GM21526 (cell line): ENCODE measurements at regions not wholly inside any gene's neighbourhood (a gene's known extent, or its start where the extent isn't known, plus 50 kb on each side); places are given as distances from the start of the nearest gene placed in this dataset.

Experiments used
- ATAC-seq: cut with Tn5 transposase; IDR thresholded peaks from one replicate; pipeline ENCODE4 v1.9.1; 2021; ENCODE audit warnings: moderate library complexity; ENCODE audit not compliant: unreplicated experiment, low FRiP score

DNA sequence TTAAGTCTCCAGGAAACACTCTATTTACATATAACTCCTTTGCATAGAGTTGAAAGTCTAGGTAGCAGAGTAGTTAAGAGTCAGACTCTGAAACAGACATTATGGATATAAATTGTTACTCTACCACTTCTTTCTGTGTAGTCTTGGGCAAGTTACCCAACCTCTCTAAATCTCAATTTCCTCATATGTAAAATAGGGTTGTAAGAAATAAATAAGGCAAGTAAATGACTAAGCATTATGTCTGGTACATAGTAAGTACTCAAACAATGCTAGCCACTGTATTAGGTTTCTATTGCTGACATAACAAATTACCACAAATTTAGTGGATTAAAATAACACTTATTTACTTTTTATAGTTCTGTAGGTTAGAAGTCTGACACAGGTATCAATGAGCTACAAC, 394.1 kb downstream of the PRDM5 start:
- no peak for ATAC-seq

DNA sequence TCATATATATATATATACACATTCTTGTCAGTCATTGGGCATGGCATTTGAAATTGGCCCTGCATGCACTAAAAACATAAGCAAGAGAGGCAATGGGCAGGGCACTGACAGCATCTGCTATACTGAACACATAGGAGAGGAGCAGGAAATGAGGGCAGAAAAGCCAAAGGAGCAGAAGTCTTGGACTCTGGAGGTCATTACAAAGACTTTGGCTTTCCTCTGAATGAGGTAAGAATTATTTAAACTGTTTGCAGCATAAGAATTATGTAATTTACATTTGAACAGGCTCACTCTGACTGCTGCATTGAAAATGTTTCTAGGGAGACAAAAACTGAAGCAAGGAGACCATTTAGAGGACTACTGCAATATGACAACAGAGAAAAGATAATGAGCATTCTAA, 396.5 kb downstream of the PRDM5 start:
- ATAC-seq, result no peak

DNA sequence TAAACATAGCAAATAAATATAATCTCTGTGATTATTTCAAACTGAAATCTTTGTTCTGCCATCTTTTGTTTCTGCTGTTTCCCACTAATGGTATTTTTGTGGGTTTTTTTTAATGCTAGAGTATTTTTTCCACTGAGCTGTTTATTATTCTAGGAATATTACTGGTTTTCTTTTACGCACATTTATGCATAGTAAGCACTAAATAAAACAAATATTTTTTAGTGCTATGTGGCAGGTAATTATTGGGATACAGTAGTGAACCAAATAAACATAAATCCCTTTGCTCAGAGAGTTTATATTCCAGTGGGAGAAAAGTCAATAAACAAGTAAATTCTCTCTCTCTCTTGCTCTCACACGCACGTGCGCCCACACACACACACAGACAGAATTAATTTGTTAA, 397.4 kb downstream of the PRDM5 start:
- ATAC-seq, result no peak

DNA sequence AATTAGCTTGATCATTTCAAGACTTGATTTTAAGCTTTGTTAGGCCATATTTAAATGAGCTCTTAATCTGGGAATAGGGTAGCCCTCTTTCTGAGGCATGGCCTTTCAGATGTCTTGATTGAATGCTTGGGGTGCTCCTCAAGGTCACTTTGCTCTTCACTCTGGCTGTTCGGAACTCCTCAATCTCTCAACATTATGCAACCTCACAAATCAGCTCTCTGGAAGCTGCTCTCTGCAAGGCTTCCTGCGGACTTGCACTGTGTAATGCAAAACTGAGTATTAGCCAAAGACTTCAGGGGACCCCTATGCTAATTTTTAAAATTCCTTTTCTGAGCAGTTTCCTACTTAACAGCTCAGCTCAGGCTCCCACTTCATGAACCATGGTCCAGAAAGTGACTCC, 398.3 kb downstream of the PRDM5 start:
- no peak for ATAC-seq

DNA sequence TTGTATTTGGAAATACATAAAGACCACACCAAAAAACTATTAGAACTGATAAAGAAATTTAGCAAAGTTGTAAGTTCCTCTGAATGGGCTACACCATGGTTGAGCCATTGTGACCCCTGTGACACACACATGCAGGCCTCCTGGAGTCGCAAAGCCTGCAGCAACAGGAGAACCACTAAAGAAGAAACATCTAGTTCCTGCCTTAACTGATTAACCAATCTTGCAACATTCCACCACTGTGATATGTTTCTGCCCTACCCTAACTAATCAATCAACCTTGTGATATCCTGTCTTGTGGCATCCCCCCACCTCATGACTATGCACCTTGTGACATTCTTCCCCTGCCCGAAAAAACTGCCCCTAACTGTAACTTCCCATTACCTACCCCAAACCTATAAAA, 401.8 kb downstream of the PRDM5 start:
- no peak for ATAC-seq

DNA sequence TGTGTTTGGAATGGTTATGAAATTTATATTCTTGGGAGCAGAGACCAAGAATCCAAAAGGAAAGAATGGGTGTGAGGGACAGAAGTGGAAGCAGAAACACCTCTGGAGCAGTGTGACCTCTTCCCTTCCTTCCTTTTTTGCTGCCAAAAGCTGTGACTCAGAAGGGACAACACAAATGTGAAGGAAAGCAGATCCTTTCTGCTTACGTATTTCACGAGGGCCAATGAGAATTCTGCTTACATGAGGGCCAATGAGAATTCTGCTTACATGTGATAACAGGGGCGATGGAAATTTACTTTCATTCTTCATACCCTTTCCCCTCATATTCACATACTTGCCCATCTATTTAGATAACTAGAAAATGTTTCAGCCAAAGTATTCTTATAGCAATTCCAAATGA, 404.6 kb downstream of the PRDM5 start:
- ATAC-seq, result peak; percentile 65

DNA sequence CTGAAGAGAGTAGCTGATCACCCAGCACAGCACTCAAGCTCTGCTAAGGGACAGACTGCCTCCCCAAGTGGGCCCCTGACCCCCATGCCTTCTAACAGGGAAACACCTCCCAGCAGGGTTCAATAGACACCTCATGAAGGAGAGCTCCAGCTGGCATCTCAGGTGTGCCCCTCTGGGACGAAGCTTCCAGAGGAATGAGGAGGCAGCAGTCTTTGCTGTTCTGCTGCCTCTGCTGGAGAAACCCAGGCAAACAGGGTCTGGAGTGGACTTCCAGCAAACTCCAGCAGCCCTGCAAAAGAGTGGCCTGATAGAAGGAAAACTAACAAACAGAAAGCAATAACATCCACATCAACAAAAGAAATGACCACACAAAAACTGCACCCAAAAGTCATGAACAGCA, 412.8 kb downstream of the PRDM5 start:
- no peak for ATAC-seq

DNA sequence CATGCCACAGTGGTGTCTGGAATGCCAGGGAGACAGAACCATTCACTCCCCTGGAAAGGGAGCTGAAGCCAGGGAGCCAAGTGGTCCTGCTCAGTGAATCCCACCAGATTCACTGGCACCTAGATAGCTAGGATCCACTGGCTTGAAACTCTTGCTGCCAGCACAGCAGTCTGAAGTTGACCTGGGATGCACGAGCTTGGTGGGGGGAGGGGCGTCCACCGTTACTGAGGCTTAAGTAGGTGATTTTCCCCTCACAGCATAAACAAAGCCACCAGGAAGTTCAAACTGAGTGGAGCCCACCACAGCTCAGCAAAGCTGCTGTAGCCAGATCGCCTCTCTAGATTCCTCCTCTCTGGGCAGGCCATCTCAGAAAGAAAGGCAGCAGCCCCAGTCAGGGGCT, 413.3 kb downstream of the PRDM5 start:
- no peak for ATAC-seq

DNA sequence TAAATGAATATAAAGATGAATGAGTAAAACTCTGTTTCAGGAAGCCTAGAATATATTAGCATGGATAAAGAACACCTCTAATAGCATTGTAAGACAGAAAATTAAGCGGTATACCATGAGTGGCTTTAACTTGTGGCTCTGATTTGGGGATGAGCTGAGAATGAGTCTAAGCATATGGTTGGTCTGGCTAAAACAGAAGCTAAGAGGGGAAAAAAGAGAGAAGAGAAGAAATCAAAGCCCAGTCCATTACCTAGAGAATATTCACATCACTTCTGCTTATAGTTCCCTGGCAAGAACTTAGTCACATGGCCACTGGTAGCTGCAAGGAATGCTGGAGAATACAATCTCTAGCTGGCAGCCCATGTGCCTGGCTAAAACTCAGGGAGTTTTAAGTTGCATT, 414.5 kb downstream of the PRDM5 start:
- ATAC-seq, result no peak

DNA sequence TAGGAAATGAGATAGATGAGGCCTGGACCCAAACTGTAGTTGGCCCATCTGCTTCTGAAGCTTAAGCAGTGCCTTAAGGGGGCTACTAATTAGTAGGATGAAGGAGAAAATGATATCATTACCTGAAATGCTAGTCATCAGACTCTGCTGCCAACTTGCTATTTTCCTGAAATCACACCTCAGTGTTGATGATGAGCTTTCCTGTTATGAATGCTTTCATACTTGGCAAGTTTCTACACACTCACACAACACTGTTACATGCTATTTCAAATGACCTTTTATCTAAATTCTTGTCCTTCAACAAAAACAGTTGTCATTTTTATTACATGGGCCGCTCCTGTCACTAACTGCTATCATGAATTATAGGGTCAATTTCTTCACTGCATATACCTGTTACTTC, 416.0 kb downstream of the PRDM5 start:
- no peak for ATAC-seq

DNA sequence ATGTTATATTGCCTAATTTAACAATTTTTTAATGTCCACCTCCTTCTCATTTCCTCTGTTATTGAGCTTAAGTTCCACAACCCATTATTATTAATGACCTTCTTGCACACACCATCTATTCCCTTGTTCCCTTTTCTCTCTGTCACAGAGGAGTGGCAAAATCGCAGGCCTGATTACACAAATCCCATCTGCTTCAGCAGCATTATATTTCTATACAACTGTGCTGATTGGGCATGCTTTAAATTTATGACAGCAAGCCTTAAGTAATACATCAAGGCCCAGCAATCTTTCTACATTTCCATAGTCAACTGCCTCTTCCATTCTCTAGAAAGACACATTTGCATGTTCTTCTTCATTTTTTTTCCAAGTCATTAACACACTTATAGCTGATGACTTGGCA, 423.8 kb downstream of the PRDM5 start:
- no peak for ATAC-seq

DNA sequence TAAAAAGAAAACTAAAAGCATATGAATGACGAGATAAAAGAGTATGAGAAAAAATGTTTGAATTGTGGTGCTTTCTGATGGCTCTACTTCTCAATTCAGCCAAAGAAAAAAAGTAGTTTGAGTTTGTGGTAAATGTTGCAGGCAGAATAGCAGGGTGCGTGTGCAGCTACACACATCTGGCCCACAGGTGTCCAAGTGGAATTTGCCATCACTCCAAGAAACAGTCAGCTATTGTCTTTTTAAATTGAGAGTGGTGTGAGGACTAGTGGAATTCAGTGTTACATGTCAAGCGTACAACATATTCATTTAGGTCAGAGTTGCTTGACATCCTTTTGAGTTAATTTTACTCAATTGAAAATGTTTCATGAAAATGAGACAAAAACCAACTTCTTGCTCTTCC, 424.8 kb upstream of the MAD2L1 start:
- ATAC-seq, result no peak

DNA sequence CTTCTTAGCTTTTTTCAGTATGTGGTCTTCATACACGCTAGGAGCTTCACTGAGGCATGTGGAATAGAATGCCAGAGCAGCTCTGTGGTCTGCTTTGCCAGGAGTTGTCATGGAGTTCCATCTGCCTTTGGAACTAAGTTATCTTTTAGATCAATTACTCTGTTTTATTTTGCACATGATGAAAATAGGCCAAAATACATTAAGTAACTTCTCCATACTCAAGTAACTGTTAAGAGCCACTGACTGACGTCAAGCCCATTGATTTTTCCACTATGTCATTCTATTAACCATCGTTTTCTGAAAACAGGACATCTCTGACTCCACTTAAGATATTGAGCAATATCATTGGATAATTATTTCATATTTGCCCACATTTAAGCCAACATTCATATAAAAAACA, 415.1 kb upstream of the MAD2L1 start:
- no peak for ATAC-seq

DNA sequence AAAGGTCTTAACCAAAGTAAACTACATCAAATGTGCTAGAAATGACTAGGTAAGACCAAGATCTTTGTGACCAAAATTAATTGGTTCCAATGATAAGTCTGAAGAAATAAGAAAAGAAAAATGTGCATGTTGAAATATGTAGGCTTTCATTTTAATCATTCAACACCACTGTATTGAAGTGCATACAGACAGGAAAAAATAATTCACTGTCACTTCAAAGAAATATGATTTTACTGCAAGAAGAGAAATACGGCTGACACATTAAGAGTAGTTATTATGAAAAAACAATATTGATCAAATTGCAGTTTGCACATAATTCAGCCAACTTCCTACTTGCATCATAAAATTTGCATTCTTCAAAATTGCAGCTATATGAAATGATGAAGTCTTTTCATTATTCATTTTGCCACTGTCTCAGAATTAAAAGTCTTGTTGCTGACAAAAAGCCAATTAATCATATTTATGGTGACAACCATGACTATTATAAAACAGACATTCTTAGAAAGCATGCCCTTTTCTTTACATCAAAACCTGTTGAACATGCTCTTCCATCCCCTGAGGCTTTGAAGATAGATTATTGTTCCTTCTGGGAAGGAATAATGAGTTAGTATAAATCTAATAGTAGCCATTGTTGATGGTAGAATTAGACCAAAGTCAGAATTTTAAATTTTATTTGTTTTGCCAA, 405.9 kb upstream of the MAD2L1 start:
- no peak for ATAC-seq

DNA sequence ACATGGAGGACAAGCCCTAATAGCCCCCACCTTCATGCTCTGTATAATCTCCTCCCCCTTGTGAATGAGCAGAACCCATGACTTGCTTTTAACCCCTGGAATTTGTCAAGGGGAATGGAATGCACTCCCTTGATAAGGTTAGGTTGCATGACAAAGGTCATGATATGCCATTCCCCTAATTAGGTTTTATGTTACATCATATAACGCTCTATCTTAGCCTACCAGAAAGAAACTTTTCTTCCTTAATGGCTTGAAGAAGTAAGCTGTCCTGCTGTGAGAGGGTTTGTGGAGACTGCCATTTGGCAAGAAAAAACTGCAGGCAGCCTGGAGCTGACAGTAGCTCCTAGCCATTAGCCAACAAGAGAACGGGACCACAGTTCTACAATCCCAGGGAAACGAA, 399.8 kb upstream of the MAD2L1 start:
- no peak for ATAC-seq

DNA sequence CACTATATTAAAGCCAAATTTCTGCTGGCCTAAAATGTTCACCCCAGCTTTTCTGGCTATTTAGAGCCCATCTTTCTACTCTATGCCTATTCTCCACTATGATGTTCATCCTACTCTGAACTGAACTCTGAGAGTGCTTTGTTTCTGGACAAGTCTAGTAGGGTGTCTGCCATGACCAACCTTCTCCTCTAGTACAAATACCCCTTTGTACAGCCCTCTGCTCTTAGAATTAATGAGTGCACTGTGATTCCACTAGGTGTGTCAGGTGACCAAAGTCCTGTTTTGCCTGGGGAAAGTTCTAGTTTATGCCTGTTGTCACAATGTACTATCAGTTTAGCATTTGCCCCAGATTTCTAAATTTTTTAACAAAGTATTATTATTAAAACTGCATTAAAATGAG, 388.1 kb upstream of the MAD2L1 start:
- ATAC-seq, result no peak

DNA sequence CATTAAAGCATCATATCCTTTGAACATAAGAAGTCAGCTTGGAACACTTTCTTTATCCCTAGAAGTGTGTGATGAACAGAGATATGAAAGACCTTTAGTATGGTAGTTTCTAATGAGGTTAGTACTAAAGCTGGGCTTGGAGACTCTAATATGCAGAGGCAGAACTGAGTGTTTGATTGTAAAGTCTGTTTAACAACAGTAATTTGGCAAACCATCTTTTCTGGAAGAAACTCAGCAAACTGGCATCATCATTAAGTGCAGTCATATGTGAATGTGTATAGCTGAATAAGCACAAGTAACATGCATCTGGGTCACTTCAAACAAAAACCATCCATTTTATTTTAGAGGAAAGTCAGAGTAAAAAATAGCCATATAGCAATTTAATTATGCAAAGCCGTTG, 385.9 kb upstream of the MAD2L1 start:
- ATAC-seq, result no peak

DNA sequence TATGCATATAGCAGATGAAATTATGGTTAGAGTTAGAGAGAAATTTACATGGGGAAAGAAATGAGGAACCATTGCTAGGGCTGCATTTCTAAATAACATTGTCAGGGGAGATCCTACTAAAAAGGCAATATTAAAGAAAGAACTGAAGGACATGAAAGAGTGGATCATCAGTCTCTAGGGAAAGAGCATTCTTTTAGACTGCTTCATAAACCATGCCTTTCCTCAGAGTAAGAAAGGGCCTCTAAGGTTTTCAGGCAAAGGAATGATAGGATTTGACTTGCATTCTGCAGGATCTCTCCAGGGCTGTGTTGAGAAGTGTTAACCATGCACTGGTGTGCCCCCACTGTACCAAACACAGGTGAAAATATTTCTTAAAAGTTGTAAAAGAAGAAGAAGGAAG, 385.4 kb upstream of the MAD2L1 start:
- no peak for ATAC-seq

DNA sequence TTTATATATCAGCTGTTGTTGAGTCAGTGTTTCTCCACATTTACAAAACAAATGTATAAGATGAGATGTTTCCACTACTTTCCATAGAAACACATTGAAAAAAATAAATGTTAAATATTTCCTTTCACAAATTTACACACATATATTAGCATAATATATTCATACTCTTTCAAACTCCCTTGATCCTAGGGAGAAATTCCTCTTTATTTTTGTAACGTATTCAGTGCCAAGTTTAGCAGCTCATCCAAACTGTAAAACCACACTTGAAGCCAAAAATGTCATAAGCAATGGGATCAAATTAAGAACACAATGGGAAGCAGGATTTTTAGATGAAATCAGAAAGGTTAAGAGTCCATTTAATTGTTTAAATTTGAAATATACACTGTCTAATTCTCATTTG, 381.1 kb upstream of the MAD2L1 start:
- ATAC-seq, result no peak

DNA sequence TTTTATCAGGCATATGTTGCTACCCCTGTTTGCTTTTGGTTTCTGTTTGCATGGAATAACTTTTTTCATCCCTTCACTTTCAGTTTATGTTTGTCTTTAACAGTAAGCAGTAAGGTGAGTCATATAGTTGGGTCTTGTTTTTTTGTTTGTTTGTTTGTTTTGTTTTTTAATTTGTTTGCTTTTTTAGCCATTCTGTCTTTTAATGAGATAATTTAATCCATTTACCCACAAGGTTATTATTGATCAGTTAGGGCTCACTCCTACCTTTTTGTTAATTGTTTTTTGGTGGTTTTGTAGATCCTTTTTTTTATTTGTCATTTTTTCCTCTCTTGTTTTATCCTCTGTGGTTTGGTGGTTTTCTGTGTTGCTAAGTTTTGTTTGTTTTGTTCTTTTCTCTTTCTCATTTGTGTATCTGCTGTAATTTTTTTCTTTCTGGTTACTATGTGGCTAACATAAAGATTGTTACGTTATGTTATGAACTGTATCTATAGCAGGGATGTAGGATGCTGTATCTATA, 379.5 kb upstream of the MAD2L1 start:
- peak; percentile 84 for ATAC-seq

DNA sequence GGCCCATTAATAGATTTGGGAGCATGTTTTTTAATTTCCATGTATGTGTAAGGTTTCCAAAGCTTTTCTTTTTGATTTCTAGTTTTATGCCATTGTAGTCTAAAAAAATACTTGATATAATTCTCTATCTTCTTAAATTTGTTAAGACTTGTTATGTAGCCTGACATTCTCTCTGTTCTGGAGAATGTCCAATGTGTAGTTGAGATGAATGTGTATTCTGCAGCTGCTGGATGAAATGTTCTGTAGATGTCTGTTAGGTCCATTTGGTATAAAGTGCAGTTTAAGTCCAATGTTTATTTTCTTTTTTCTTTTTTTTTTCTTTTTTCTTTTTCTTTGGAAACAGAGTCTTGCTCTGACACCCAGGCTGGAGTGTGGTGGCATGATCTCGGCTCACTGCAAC, 378.5 kb upstream of the MAD2L1 start:
- ATAC-seq, result no peak

DNA sequence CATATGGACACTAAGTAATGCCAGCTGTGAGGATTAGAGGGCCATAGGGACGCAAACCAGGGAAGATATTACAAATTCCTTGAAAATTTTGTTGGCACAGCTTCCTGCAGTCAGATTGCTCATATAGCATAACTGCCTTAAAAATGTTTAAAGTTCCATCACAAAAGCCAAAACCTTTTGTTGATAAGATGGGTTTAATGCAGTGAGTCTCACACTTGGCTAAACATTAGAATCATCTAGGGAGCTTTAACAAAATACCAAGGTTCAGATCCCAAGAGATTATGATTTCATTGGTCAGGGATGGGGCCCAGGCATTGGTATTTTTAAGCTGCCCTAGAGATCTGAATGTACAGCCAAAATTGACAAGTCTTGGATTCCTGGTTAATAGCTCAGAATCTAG, 376.5 kb upstream of the MAD2L1 start:
- no peak for ATAC-seq

DNA sequence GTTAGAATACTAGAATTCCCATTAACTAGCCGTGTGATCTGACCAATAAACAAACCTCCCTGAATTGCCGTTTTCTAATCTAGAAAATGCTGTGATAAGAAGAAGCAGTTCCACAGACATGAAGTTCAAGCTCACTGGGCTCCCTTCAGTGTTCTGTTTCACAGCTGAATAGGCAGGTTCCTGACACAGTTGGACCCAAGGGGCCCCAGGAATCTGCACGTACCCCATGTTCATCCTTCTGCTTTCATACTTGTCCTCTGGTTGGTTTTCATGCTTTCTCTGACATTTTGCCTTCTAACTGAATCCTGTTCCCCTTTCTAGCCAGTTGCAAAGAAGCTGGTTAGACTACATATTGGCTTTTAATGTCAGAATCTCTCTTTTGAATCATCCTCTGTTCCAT, 374.1 kb upstream of the MAD2L1 start:
- no peak for ATAC-seq
